GM12865 (cell line): ENCODE measurements at regions not wholly inside any gene's neighbourhood (a gene's known extent, or its start where the extent isn't known, plus 50 kb on each side); places are given as distances from the start of the nearest gene placed in this dataset.

ENCODE experiments used
- DNase-seq: peaks from one replicate; pipeline ENCODE4 v3.0.0; 2010; ENCODE audit warnings: low read depth
- H3K4me3 ChIP-seq: 2 replicates; pipeline ENCODE4 v1.5.1; 2011; ENCODE audit warnings: mild to moderate bottlenecking, low read depth, low read length, control low read depth
- CTCF ChIP-seq: IDR thresholded peaks from 2 replicates; pipeline ENCODE4 v1.5.1; 2011; ENCODE audit warnings: low read length, control low read depth, low read depth, inconsistent platforms; ENCODE audit not compliant: insufficient read depth; ENCODE audit errors: missing control alignments

DNA sequence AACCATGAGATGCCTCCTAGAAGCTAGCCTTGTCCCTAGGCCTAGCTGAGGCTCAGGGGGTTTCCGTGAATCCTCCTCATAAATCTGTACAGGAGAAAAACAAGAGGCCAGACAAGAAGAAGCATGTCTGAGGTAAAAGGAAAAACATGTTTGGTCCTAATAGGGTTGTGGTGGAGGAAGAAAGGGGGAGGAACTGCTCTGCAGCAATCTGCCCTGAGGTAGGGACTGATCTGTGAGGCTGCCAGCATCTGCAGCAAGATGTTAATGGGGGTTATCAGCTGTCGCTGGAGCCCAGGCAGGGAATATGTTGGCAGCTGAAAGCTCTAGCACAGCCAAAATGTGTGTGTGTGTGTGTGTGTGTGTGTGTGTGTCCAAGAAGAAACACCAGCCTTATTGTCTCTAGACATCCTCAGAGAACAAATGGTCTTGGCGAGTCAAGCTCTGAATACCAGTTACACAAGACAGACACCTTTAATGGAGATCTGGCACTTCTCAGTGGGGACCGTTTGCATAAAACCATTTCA is 218.5 kb downstream of the NUAK1 start:
- DNase-seq, result no peak
- TF ChIP-seq CTCF, result no peak

DNA sequence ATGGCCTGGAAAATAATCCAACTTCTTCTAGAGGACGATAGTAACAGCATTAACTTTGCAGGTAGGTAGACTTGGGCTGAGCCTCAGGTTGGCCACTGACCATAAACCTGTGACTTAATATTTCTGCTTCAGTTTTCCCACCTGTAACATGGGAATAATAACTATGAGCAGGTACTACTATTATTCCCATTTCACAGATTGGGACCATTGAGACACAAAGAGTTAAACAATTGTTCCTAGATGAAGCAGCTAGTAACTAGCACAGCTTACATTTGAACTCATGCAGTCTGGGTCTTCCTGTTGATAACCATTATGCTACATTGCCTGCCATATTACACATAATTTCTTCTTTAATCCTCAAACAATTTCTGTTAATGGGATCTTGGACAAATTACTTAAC is 217.7 kb downstream of the NUAK1 start:
- TF ChIP-seq CTCF, result no peak
- no peak for DNase-seq
- no peak overlapping the region for H3K4me3 ChIP-seq

More for the DNA sequence above, 218.5 kb downstream of the NUAK1 start:
- no peak overlapping the region for H3K4me3 ChIP-seq

GRCh38 chr12:105921872-105922669 is 216.7 kb downstream of the NUAK1 start:
- no peak for TF ChIP-seq CTCF
- DNase-seq, result no peak

GRCh38 chr12:105922670-105923102 is 216.1 kb downstream of the NUAK1 start:
- no peak for TF ChIP-seq CTCF
- no peak for DNase-seq
- no peak overlapping the region for H3K4me3 ChIP-seq

More at GRCh38 chr12:105921872-105922669, 216.7 kb downstream of the NUAK1 start:
- no peak overlapping the region for H3K4me3 ChIP-seq

- no peak for TF ChIP-seq CTCF
- DNase-seq, result no peak
These were observed 214.1 kb downstream of the NUAK1 start for GRCh38 chr12:105924526-105925208.

DNA sequence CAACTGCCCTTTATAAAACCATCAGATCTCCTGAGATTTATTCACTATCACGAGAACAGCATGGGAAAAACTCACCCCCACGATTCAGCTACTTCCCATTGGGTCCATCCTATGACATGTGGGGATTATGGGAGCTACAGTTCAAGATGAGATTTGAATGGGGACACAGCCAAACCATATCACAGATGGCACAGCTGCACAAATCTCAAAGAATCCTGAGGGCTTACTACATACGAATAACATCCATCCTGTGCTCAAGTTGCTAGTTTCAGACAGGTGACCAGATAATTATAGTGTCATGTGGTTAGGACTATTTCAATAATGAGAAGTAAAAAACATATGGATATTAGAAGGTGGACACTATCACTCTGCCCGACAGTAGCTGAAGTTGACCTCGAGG is 211.2 kb downstream of the NUAK1 start:
- H3K4me3 ChIP-seq, result no peak overlapping the region
- DNase-seq, result no peak
- no peak for TF ChIP-seq CTCF

More at GRCh38 chr12:105924526-105925208, 214.1 kb downstream of the NUAK1 start:
- no peak overlapping the region for H3K4me3 ChIP-seq
